ENCODE measurements at regions not wholly inside any gene's neighbourhood (a gene's known extent, or its start where the extent isn't known, plus 50 kb on each side); places are given as distances from the start of the nearest gene placed in this dataset.

DNA sequence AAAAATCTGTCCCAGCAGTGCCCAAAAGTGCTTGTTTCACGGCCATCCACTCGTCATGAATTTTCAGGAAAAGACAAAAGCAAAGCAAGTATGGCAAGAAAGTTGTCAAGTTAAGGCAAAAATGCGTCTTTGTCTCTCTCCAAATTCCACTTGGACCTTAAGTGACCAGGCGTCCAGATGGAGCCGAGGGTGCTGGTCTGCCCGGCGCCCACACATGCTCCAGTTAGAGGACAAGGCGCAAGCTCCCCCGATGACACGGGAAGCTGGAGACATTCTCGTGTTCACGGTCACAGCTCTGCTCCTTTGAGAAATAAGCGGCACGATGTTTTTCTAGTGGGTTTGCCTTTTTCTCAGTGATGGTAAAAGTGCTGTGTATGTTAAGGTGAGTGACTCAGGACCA lies 219.0 kb downstream of the BRD1 start:
- DNase-seq = no peak

DNA sequence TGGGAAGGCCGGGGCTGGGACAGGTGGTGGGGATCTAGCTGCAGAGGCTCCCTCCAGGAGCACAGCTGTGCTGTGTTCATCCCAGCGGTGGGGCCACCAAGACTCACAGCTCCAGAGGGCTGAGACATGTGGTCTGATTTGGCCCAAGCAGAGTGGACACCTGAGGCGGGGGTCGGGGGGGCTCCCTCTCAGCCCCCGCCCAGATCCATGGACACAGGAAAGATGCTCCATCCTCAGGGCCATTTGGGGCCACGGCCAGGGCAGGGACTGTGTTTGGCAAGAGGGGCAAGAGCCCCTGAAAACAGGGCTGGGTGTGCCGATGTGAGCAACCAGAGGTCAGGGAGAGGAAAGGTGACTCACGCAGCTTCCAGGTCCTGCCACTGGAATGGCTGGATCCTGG lies 219.4 kb downstream of the BRD1 start:
- DNase-seq = no peak

GRCh38 chr22:49607821-49608220 lies 219.9 kb downstream of the BRD1 start:
- no peak for DNase-seq

DNA sequence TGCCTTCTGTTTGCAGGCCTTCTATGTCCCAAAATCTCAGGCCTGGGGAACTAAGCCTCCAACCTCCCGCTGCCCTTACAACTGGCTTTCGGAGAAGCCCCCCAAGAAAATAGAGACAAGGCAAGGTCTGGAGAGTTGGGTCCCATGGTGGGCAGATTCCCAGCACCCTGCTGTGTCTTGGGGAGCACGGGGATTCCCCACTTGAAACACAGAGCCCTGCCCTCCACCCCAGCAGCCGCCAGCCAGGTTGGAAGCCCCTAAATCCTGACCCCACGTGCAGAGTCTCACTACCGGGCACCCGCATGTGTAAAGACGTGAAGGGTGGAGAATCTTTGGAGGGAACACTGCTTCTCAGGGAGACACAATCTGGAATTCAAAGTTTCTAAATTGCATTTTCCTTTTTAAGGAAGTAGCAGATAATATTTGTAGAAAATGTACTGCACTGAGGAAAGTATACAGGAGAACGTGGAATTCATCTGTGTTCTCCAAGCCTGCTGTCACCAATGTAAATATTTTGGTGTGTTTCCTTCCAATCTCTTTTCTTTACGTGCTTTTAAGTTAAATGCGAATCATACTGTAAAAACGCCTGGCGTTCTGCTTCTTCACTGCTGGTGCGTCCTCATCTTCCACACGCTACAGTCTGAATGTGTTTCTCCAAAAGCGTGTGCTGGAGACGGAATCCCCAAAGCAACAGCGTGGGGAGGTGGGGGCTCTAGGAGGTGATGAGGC lies 220.9 kb downstream of the BRD1 start:
- no peak for DNase-seq

GRCh38 chr22:49604732-49605302 lies 222.9 kb downstream of the BRD1 start:
- no peak for DNase-seq

DNA sequence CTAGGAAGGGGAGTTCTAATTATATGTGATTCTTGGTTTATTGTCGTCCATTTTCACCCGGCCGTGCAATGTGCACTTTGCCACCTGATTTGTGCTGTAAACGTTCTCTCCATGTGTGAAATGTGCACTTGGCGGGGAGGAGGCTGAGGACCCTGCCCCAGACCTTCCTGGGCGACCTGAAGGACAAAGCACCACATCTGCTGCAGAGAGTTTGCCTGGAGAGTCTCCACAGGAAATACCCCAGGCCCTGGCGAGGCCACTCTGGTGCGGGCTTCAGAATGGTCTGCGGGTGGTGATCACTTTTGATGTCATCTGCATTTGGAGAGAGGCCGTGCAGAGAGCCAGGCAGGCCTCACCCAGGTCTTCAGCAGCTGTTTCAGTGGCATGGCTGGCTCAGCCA lies 224.7 kb downstream of the BRD1 start:
- DNase-seq = no peak

DNA sequence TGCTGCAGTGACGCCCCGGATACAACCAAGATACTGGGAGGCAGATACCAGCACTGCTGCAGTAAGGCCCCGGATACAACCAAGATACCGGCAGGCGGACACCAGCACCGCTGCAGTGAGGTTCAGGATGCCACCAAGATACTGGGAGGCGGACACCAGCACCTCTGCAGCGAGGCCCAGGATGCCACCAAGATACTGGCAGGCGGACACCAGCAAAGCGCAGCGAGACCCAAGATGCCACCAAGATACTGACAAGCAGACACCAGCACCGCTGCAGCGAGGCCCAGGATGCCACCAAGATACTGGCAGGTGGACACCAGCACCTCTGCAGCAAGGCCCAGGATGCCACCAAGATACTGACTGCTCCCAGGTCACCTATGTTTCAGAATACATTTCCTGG lies 225.2 kb downstream of the BRD1 start:
- DNase-seq = no peak

- no peak for DNase-seq
These were observed 225.9 kb downstream of the BRD1 start for GRCh38 chr22:49601614-49602321.

DNA sequence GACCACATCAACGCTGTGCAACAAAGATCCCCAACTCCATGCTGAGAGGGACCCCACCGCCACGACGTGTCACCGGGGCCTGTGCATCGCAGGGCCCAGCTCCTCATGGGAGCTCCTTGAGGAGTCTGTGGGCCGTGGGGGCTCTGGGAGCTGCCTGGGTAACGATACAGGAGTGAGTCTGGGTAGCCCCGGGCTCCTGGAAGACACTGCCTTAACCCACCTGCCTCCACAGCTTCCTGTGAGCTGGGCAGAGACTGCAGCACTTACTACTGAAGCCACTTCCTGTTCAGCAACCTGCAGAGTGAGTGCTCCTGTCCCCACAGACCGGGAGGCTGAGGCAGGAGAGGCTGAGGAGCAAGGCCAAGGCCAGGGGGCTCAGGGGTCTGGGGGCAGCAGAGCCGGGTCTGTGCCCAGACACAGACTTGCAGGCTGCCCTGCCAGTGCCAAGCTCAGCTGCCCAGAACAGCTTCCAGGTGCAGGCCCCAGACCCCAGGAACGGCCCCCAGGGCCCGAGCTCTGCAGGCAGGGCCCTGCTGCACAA lies 226.7 kb downstream of the BRD1 start:
- no peak for DNase-seq

DNA sequence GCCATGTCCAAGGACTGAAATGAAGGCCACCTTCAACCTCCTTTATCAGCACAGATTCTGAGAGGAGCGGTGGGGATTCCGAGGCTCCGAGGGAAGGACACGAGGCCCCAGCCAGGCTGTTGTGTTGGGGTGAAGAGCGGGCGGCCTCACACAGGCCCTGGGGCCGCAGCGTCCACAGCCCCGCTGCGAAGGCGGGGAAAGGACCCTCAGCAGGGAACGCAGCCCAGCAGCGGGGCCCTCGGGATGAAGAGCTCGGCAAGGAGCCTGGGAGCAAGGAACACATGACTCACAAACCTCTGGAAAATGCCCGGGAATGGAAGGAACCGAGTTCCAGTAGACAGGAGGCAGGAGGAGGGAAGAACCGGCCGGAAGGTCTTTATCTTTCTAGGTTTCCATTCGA lies 227.2 kb downstream of the BRD1 start:
- no peak for DNase-seq

GRCh38 chr22:49599691-49600455 lies 227.8 kb downstream of the BRD1 start:
- no peak for DNase-seq

DNA sequence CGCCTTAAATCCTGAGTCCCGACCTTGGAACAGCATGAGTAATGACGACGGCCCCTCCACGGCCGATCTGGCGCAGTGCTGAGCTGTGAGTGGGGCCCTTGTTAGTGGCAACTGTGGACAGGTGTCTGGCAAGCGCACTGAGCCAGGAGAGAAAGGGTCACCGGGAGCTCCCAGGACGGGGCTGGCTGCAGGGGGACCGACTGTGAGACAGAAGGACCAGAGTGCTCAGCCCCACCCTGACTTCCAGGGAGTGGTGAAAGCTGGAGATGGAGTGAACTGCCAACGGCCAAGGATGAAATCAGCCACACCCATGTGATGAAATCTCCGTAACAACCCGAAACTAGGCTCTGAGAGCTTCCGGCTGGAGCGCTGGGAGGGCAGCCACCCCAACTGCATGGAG lies 228.6 kb downstream of the BRD1 start:
- no peak for DNase-seq

DNA sequence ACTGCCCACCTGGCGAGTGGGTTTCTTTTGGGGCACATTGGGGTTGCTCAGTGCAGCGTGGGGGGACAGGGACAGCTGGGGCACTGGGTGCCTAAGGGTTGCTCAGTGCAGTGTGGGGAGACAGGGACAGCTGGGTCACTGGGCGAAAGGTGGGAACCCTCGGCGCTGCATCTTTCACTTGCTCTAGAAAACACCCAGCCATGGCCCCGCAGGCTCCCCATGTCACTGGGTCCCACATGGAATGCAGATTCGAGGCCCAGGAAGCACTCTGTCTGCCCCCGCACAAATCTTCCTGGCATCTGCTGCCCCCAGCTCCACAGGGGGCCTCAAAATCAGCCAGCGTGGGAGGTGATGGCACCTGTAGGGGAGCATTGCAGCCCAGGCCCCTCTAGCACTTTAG lies 229.3 kb downstream of the BRD1 start:
- DNase-seq = no peak

DNA sequence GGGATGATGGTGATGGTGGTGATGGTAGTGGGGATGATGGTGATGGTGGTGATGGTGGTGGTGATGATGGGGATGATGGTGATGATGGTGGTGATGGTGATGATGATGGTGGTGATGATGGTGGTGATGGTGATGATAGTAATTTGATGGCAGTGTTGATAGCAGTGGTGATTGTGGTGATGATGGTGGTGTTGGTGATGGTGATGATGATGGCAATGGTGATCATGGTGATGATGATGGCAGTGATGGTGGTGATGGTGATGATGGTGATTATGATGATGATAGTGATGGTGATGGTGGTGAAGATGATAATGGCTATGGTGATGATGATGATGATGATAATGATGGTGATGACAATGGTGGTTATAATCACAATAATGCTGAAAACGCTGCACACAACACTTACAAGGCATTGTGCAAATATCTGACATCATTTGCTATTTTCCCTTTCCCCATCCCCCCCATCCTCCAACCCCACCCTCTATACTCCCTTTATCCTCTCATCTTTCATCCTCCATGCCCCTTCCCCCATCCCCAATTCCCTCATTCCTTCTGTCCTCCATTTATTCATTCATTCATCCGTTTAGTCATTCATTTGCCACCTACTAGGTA lies 230.1 kb downstream of the BRD1 start:
- DNase-seq = no peak

GRCh38 chr22:49595465-49596078 lies 232.1 kb downstream of the BRD1 start:
- DNase-seq = no peak

DNA sequence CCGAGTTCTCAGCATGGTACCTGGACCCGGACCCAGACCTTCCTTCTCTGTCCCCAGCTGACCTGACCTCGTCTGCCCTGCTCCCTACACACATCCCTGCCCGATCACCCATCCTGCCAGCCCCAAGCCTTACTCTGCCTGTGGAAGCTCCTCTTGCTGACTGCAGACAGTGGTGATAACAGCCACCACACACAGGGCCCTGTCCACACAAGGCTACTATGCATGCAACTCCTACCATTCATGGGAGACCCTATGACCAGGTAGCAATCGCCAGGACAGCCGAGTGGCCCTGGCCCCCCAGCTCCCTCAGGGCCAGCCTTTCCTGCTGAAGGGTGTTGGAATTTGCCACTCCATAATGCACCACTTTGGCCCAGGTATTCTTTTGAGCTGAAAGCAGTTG lies 233.6 kb downstream of the BRD1 start:
- no peak for DNase-seq

- DNase-seq = no peak
These were observed 234.2 kb downstream of the BRD1 start for GRCh38 chr22:49593509-49593908.

DNA sequence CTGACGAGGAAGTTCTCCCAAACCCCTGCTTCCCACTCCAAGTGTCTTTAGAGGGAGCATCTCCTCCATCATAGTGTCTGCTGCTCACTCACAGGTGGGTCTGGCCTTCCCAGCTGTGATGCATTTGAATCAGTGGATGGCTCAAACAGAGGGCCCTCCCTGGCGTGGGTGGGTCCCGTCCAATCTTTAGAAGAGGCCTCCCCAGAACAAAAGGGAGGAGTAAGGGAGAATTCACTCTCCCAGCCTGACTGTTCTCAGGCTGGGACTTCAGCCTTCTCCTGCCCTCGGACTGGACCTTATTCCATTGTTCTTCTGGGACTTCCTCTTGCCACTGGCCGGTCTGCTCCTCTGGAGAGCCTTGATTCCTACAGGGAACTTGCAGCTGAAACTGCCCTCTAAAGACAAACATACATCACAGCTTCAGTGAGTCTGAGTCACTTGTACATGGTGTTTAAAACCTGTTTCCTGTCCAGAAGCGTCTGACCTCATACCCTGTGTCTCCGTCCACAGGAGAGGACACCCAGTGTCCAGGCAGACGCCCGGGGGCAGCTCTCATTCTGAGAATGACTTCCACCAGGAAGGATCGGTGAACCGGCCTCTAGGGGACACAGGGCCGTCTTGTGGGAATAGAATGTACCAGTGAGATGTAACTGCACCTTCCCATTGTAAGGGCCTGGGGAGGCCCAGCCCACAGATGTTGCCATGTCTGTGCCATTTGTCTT lies 234.7 kb downstream of the BRD1 start:
- no peak for DNase-seq

GRCh38 chr22:49590851-49591445 lies 236.7 kb downstream of the BRD1 start:
- no peak for DNase-seq

DNA sequence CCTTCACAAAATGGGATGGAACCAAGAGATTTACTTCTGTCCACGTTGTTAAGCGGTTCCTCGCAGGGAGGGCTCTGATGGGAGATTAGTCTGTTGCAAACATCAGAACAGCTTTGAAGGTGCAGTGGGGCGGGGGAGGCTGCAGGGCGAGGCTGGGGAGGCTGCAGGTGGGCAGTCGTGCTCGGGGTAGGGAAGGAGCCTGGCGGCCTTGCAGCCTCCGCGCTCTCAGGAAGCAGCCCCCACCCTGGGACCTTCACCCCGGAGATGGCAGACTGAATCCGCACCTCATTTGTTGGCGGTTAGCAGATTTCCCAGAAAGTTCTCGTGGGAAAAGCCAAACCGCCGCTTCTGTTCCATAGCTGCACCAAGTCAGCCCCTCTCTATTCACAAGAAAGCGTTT lies 237.3 kb downstream of the BRD1 start:
- no peak for DNase-seq

All from amygdala (tissue), 56 donors.